Calu3 (cell line): ENCODE measurements at regions not wholly inside any gene's neighbourhood (a gene's known extent, or its start where the extent isn't known, plus 50 kb on each side); places are given as distances from the start of the nearest gene placed in this dataset.

Source experiments
- BruUV-seq: library from RNA; stranded (reverse); fragments of 400-500 nt; replicated peaks from 2 replicates; lab custom pipeline; 2021; lab: Mats Ljungman, UMichigan
- CTCF ChIA-PET: fragments of 300-600 bp; sonication (Branson Sonifier 250); formaldehyde crosslinking; loops from one replicate; lab custom pipeline; 2022; ENCODE audit warnings: antibody characterized with exemption; lab: Charles Lee
- DNase-seq: peaks from one replicate; pipeline ENCODE4 v3.0.0; 2022
- H3K27ac Mint-ChIP-seq: one replicate; pipeline ENCODE4 v1.8.0; 2022; ENCODE audit warnings: mixed read lengths; ENCODE audit not compliant: unreplicated experiment
- H3K27me3 Mint-ChIP-seq: one replicate; pipeline ENCODE4 v1.8.0; 2022; ENCODE audit warnings: mixed read lengths; ENCODE audit not compliant: unreplicated experiment
- H3K36me3 Mint-ChIP-seq: one replicate; pipeline ENCODE4 v1.8.0; 2022; ENCODE audit warnings: mild to moderate bottlenecking, moderate library complexity, mixed read lengths; ENCODE audit not compliant: insufficient read depth, unreplicated experiment
- H3K4me1 Mint-ChIP-seq: one replicate; pipeline ENCODE4 v1.8.0; 2022; ENCODE audit warnings: mild to moderate bottlenecking, low read depth, mixed read lengths; ENCODE audit not compliant: unreplicated experiment
- H3K4me3 Mint-ChIP-seq: one replicate; pipeline ENCODE4 v1.8.0; 2022; ENCODE audit warnings: mild to moderate bottlenecking, low read depth, moderate library complexity, mixed read lengths; ENCODE audit not compliant: unreplicated experiment
- H3K9me3 Mint-ChIP-seq: one replicate; pipeline ENCODE4 v1.8.0; 2022; ENCODE audit warnings: low read depth, mixed read lengths; ENCODE audit not compliant: unreplicated experiment
- CTCF ChIP-seq: fragments of 200-600 bp; IDR thresholded peaks from one replicate; pipeline ENCODE4 v1.8.0; 2022; ENCODE audit warnings: antibody characterized with exemption; ENCODE audit not compliant: unreplicated experiment
- intact Hi-C: fragments of 100-400 bp; cut with micrococcal nuclease; formaldehyde crosslinking; loops from one replicate; pipeline ENCODE4 v1.10.0; 2022; ENCODE audit not compliant: unreplicated experiment

DNA sequence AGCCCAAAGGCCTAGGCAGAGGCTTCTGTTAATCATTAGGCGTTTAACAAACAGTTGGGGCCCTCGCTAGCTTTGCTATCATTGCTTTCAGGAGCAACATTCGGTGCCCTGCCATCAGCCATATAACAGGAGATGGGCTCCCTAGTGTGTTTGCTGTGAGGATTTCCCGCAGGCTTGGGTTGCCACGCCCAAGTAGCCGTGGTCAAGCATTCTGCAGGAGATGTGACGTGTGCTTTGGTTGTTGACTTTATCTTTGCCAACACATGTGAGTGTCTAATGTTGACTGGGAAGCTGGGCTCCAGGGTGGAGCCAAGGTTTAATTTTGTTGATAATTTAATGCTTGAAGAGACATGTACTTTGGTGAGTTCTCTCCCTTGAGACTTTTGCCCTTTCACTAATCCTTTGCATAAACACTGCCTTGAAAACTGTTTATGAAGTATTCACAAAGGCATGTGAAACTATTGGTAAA, 184.6 kb upstream of the KIT start:
- no peak for DNase-seq
- no peaks in the 10 kb centered on the region for H3K36me3 Mint-ChIP-seq
- CTCF ChIA-PET: no interaction called here
- no peak for TF ChIP-seq CTCF
- no peak overlapping the region for H3K27ac Mint-ChIP-seq
- H3K4me1 Mint-ChIP-seq: no peaks in the 10 kb centered on the region
- BruUV-seq: no TSS peak
- intact Hi-C loops: no loop called here
- no peaks in the 10 kb centered on the region for H3K9me3 Mint-ChIP-seq
- no peak overlapping the region for H3K4me3 Mint-ChIP-seq
- peaks cover 20% of the 10 kb centered on the region for H3K27me3 Mint-ChIP-seq

DNA sequence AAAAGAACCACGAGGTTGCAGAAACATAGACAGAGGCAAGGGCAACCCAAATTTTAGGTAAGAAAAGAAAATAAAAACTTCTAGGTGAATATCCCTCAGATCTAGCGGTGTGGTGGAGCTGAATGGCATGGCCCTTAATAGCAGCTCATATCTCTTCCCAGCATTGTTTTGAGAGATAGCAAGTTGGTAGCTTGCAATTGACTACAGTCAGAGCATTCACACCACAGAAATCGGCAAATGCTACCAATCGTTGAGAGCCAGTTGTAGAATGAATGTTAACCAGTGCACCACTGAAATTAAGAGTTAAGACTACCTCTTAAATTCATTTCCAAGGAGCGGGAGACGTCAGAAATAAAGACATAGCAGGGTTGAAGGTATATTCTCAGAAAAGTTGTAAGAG, 184.0 kb upstream of the KIT start:
- no peaks in the 10 kb centered on the region for H3K9me3 Mint-ChIP-seq
- H3K4me1 Mint-ChIP-seq: no peaks in the 10 kb centered on the region
- TF ChIP-seq CTCF: no peak
- BruUV-seq: no TSS peak
- DNase-seq: no peak
- H3K27me3 Mint-ChIP-seq: peaks cover 20% of the 10 kb centered on the region
- no peak overlapping the region for H3K27ac Mint-ChIP-seq
- H3K36me3 Mint-ChIP-seq: no peaks in the 10 kb centered on the region
- intact Hi-C loops: no loop called here
- CTCF ChIA-PET: no interaction called here
- H3K4me3 Mint-ChIP-seq: no peak overlapping the region

DNA sequence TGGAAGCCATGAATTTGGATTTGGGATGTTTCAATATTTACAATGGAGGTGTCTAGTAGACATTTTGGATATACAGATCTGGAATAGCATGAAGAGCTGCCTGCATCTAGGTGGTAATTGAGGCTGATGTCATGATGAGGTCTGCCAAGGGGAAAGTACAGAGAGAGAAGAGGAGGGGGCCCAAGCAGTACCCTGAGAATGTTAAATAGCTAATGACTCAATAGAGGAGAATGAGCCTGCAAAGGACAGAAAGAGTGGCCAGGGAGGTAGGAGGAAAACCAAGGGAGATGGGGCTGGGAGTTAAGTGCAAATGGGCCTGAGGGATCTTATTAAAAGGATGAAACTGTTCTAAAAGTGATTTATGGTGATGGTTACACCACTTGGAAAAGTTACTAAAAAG, 182.2 kb upstream of the KIT start:
- H3K9me3 Mint-ChIP-seq: peaks cover 5% of the 10 kb centered on the region
- DNase-seq: no peak
- H3K27me3 Mint-ChIP-seq: peaks cover 20% of the 10 kb centered on the region
- CTCF ChIA-PET: no interaction called here
- no peak overlapping the region for H3K27ac Mint-ChIP-seq
- no peak for TF ChIP-seq CTCF
- H3K4me1 Mint-ChIP-seq: no peaks in the 10 kb centered on the region
- no TSS peak for BruUV-seq
- H3K36me3 Mint-ChIP-seq: no peaks in the 10 kb centered on the region
- intact Hi-C loops: no loop called here
- no peak overlapping the region for H3K4me3 Mint-ChIP-seq

- H3K27ac Mint-ChIP-seq: no peak overlapping the region
- BruUV-seq: no TSS peak
- intact Hi-C loops: no loop called here
- H3K36me3 Mint-ChIP-seq: no peaks in the 10 kb centered on the region
- no peaks in the 10 kb centered on the region for H3K27me3 Mint-ChIP-seq
- DNase-seq: no peak
- H3K9me3 Mint-ChIP-seq: peaks cover 5% of the 10 kb centered on the region
- H3K4me3 Mint-ChIP-seq: no peak overlapping the region
- CTCF ChIA-PET: no interaction called here
- no peaks in the 10 kb centered on the region for H3K4me1 Mint-ChIP-seq
- no peak for TF ChIP-seq CTCF
These were observed 175.1 kb upstream of the KIT start for GRCh38 chr4:54482529-54483200.
